Glutamatergic neuron (in vitro differentiated cells): ENCODE measurements at regions not wholly inside any gene's neighbourhood (a gene's known extent, or its start where the extent isn't known, plus 50 kb on each side); places are given as distances from the start of the nearest gene placed in this dataset.

Experiments
- DNase-seq: peaks from one replicate; pipeline ENCODE4 v3.0.0; 2022
- H3K27ac Mint-ChIP-seq: one replicate; pipeline ENCODE4 v1.8.0; 2020; ENCODE audit warnings: mild to moderate bottlenecking, mixed read lengths, inconsistent platforms; ENCODE audit not compliant: unreplicated experiment
- H3K27me3 Mint-ChIP-seq: one replicate; pipeline ENCODE4 v1.8.0; 2020; ENCODE audit warnings: mild to moderate bottlenecking, moderate library complexity, mixed read lengths, inconsistent platforms; ENCODE audit not compliant: unreplicated experiment
- H3K36me3 Mint-ChIP-seq: one replicate; pipeline ENCODE4 v1.8.0; 2020; ENCODE audit warnings: mild to moderate bottlenecking, mixed read lengths, inconsistent platforms; ENCODE audit not compliant: unreplicated experiment
- H3K4me1 Mint-ChIP-seq: one replicate; pipeline ENCODE4 v1.8.0; 2020; ENCODE audit warnings: mild to moderate bottlenecking, low read depth, mixed read lengths, inconsistent platforms; ENCODE audit not compliant: unreplicated experiment
- H3K4me3 Mint-ChIP-seq: one replicate; pipeline ENCODE4 v1.8.0; 2020; ENCODE audit warnings: mild to moderate bottlenecking, mixed read lengths, inconsistent platforms; ENCODE audit not compliant: unreplicated experiment
- H3K9me3 Mint-ChIP-seq: one replicate; pipeline ENCODE4 v1.8.0; 2020; ENCODE audit warnings: mild to moderate bottlenecking, moderate library complexity, mixed read lengths, inconsistent platforms; ENCODE audit not compliant: unreplicated experiment
- TF ChIP-seq, protein P1 (sequence below): fragments of 200-600 bp; sonication (generic); IDR thresholded peaks from one replicate; pipeline ENCODE4 v1.5.0; 2021; ENCODE audit not compliant: partially characterized antibody, unreplicated experiment

DNA sequence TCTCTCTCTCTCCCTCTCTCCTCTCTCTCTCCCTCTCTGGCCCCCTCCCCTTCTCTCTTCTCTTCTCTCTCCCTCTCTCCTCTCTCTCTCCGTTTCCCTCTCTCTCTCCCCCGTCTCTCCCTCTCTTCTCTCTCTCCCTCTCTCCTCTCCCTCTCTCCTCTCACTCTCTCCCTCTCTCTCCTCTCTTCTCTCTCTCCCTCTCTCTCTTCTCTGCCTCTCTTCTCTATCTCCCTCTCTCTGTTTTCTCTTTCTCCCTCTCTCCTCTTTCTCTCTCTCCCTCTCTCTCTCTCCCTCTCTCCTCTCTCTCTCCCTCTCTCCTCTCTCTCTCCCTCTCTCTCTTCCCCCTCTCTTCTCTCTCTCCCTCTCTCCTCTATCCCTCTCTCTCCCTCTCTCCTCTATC, 98.3 kb upstream of the FGF3 start:
- no peak overlapping the region for H3K27ac Mint-ChIP-seq
- no peaks in the 10 kb centered on the region for H3K36me3 Mint-ChIP-seq
- H3K27me3 Mint-ChIP-seq = peaks cover 10% of the 10 kb centered on the region
- H3K4me1 Mint-ChIP-seq = no peaks in the 10 kb centered on the region
- no peak for DNase-seq
- no peak overlapping the region for H3K4me3 Mint-ChIP-seq
- no peaks in the 10 kb centered on the region for H3K9me3 Mint-ChIP-seq
- TF ChIP-seq, protein P1, sequence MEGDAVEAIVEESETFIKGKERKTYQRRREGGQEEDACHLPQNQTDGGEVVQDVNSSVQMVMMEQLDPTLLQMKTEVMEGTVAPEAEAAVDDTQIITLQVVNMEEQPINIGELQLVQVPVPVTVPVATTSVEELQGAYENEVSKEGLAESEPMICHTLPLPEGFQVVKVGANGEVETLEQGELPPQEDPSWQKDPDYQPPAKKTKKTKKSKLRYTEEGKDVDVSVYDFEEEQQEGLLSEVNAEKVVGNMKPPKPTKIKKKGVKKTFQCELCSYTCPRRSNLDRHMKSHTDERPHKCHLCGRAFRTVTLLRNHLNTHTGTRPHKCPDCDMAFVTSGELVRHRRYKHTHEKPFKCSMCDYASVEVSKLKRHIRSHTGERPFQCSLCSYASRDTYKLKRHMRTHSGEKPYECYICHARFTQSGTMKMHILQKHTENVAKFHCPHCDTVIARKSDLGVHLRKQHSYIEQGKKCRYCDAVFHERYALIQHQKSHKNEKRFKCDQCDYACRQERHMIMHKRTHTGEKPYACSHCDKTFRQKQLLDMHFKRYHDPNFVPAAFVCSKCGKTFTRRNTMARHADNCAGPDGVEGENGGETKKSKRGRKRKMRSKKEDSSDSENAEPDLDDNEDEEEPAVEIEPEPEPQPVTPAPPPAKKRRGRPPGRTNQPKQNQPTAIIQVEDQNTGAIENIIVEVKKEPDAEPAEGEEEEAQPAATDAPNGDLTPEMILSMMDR = no peak

DNA sequence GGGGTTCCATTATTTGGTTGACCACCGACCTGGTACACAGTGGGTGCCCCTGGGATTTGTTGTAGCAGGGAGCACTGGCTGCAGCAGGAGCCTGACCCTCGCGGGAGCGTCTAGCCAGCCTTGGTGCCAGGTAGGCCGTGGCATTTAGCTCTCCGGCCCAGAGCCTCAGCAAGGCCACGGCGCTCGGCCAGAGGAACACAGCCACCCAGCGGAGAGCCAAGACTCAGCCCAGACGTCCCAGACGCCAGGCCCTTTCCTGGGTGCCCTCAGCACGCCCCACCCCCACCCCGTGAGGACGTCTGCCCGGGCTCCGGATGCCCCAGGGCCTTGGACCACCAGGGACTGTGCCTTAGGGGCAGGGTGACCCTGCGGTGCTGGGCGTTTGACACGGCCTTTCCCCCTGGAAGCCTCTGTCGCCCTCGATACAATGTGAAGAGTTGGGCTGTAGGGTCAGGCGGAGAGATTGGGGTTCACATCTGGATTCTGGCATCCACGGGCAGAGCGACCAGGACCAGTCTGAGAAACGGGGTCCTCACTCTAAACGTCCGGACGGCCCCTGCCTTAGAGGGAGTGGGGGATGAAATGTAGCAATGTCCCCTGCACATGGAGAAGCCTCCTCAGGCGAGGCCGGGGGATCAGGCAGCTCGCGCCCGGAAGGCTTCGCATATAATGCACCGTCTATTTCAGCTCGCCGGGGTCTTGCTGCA, 99.2 kb upstream of the FGF3 start:
- Mint-ChIP-seq H3K9me3 (peaks cover 1% of the 10 kb centered on the region), H3K36me3 (no peaks in the 10 kb centered on the region), H3K27ac (no peak overlapping the region), H3K4me3 (no peak overlapping the region), H3K27me3 (peaks cover 10% of the 10 kb centered on the region), H3K4me1 (no peaks in the 10 kb centered on the region)
- DNase-seq = peak; percentile 7
- TF ChIP-seq, protein P1 = no peak

DNA sequence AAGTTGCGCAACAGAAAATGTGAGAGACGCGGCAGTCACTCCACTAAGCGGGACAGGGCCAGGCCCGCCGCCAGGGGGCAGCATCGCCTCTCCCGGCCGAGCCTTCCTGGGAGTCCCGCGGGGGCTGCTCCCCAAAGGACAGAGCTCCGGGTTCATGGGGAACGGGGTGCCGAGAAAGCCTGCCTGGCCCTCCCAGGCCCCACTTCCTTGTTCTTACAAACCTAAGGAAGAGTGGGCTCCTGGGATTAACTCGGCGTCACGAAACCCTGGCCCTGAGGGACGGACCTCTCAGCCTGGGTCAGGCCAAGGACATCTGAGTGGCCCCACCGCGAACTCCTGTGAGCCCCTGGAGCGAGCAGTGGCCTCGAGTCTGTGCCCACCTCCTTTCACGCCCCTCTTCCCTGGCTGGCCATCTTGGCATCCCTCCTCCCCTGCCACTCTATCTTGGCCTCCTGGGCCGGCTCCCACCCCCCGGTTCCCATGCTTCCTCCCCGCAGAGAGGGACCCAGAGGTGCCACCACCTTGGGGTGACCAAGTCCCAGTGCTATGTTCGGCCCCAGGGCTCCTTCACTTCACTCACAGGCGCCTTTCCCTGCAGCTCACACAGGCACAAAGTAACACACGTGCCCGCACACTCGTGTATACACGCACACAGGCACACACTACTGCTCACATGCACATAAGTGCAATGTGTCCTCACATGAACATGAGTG, 99.9 kb upstream of the FGF3 start:
- Mint-ChIP-seq H3K36me3 (no peaks in the 10 kb centered on the region), H3K4me3 (no peak overlapping the region), H3K4me1 (no peaks in the 10 kb centered on the region), H3K27ac (no peak overlapping the region), H3K9me3 (peaks cover 1% of the 10 kb centered on the region), H3K27me3 (peaks cover 10% of the 10 kb centered on the region)
- TF ChIP-seq, protein P1 = peak; percentile 95
- DNase-seq = peak; percentile 88

DNA sequence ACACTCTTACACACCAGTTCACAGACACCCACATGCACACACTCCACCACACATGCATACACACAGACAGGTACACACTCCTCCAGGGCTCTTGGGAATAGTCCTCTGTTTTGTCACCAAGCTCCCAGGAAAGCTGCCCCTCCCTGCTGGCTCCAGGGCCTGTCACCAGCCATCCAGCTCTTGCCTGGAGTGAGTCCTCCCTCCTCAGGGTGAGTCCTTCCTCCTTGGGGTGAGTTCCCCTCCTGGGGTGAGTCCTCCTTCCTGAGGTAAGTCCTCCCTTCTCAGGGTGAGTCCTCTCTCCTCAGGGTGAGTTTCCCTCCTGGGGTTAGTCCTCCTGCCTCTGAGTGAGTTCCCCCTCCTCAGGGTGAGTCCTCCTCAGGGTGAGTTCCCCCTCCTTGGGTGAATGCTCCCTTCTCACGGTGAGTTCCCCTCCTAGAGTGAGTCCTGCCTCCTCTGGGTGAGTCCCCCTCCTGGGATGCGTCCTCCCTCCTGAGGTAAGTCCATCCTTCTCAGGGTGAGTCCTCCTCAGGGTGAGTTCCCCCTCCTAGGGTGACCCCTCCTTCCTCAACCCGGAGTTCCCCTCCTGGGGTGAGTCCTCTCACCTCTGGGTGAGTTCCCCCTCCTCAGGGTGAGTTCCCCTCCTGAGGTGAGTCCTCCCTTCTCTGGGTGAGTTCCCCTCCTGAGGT, 100.6 kb upstream of the FGF3 start:
- Mint-ChIP-seq H3K27me3 (peaks cover 10% of the 10 kb centered on the region), H3K36me3 (no peaks in the 10 kb centered on the region), H3K9me3 (peaks cover 1% of the 10 kb centered on the region), H3K4me3 (no peak overlapping the region), H3K4me1 (no peaks in the 10 kb centered on the region), H3K27ac (no peak overlapping the region)
- DNase-seq = peak; percentile 8
- TF ChIP-seq, protein P1 = no peak
